Stimulated activated naive CD4-positive, alpha-beta T cell (primary cell): ENCODE measurements at regions not wholly inside any gene's neighbourhood (a gene's known extent, or its start where the extent isn't known, plus 50 kb on each side); places are given as distances from the start of the nearest gene placed in this dataset.
"Not testable (repeated sequence)": the region's sequence is repeated elsewhere in the genome, so short reads cannot be mapped to it uniquely, and the experiment has no call there.

ENCODE experiments used
- DNase-seq, 6 experiments: peaks; one replicate each; lab custom pipeline; 2025; lab: John Stamatoyannopoulos, UW

DNA sequence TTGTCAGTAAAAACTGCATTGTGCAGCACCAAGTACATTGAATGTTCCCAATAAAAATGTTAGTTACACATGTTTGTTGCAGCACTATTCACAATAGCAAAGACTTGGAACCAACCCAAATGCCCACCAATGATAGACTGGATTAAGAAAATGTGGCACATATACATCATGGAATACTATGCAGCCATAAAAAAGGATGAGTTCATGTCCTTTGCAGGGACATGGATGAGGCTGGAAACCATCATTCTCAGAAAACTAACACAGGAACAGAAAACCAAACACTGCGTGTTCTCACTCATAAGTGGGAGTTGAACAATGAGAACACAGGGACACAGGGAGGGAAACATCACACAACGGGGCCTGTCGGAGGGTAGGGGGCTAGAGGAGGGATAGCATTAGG lies 401.3 kb upstream of the NR5A2 start:
- not testable (repeated sequence) for DNase-seq

GRCh38 chr1:199629624-199630023 lies 397.9 kb upstream of the NR5A2 start:
- no peak for DNase-seq

DNA sequence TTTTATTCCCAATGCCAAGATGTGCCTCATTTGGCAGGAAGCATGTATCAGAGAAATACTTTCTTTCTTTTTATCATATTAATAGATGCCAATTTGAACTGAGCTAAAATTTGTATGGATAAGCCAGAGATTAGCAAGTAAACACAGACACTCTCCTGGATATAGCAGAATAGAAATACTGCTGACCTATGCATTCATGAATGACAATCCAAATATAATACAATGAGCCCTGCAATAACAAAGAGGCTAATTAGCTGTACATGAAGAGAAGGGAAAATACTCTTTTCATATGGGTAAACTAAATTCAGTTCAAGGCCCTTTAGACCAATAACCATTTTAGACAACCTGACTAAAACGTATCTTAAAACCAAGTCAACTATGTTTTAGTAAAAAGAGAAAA lies 388.1 kb upstream of the NR5A2 start:
- no peak for DNase-seq

DNA sequence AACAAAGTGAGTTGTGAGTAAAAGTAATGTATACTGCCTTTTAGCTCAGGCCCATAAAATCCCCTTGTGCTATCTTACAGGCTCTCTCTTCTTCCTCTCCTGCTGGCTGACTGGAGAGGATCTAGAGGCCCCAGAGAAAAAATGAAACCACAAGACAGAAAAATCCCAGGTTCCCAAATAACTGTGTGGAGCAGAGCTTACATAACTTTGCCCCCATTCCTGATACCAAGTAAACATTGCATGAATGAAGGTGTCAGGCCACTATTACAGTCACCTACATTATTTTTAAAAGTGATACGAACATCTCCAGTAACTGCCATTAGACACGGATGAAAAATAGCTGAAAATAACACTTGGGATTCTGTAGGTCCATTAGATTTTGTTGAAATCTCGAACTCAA lies 386.0 kb upstream of the NR5A2 start:
- no peak for DNase-seq

GRCh38 chr1:199644912-199645311 lies 382.6 kb upstream of the NR5A2 start:
- DNase-seq = no peak

- DNase-seq = no peak
Measured at GRCh38 chr1:199646761-199647160, 380.7 kb upstream of the NR5A2 start.

- no peak for DNase-seq
Measured at GRCh38 chr1:199657449-199657848, 370.1 kb upstream of the NR5A2 start.

DNA sequence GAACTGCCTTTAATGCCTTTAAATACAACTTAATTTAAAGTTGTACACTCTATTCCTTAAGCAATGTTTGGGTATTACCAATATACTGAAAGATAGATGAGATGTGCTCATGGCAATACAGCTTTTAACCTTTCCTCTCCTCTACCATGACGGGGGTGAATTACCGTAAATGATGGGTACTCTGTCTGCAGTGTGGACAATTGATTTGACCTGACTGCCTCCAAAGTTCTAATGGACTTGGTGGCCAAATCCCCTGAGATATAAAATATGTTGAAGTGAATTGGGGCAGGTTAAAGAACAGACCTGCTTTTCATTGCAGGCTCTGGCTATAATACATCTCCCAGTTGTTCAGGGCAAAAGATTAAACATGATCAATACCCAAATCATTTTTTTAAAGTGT lies 367.4 kb upstream of the NR5A2 start:
- DNase-seq = no peak

- DNase-seq = no peak
Measured at GRCh38 chr1:199665371-199665770, 362.1 kb upstream of the NR5A2 start.

GRCh38 chr1:199667089-199667488 lies 360.4 kb upstream of the NR5A2 start:
- DNase-seq = no peak

DNA sequence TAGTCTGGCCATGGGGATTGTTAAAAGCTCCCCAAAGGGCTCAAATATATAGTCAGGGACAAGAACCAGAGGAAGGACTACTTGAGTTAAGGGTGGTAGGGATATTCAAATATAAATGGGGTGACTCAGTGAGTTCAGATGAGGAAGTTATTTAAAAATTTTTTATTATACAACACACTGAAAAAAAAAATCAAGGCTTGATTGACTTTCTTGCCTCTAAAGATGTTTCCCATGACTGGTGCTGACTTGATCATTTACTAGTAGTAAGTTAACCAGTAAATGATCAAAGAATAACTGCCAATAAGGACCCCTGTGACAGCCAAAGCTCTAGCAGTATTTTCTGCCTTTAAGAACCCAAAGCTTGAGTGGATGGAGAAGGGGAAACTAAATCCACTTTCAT lies 357.6 kb upstream of the NR5A2 start:
- no peak for DNase-seq

- no peak for DNase-seq
Measured at GRCh38 chr1:199671684-199672083, 355.8 kb upstream of the NR5A2 start.

DNA sequence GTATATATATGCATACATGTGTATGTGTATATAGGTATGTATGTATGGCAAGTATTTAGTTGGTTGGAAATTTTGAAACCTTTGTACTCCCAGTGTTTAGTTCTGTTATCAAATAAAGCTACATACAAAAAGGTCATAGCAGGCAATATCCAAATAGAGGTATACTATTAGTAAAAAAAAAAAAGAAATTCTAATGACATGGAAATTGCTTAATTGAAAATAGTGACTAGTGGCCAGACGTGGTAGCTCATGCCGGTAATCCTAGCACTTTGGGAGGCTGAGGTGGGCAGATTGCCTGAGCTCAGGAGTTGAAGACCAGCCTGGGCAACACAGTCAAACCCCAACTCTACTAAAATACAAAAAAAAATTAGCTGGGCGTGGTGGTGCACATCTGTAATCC lies 351.6 kb upstream of the NR5A2 start:
- DNase-seq = no peak

GRCh38 chr1:199678771-199679170 lies 348.7 kb upstream of the NR5A2 start:
- DNase-seq = no peak

DNA sequence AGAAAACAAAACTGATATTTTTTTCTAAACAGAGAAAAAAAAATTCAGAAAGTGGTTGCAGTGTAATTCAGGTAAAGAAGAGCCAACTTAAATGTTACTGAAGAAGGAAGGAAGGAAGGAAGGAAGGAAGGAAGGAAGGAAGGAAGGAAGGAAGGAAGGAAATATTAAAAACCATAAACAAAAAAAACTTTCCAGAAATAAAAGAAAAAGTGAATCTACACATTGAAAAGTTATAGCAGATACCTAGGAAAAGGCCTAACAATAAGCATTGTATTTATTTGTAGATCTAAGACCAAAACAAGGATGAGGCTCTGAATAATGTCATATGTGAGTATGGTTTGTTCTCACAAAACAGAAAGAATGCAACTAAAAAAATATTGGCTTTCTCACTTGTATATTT lies 345.4 kb upstream of the NR5A2 start:
- no peak for DNase-seq

- peak in 3 of 6 experiments; percentile 6 to 34 (median 13) for DNase-seq
Measured at GRCh38 chr1:199684686-199685273, 342.7 kb upstream of the NR5A2 start.

DNA sequence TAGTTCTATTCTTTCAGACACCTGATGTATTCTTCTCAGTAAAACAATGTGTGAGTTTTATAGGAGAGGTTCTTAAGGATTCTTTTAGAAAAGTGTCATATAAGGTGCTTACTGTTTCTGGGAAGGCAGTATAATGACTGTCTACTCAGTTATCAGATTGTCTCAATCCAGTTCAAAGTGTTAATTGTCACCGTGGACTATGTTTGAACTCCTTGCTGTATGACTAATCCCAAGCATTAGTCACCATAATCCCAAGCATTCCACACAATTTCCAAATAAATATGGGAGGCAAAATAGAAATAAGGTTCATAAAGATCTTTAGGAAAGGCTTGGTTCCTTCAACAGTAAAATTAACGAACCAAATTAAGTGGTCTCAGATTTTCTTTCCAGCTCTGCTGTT lies 342.1 kb upstream of the NR5A2 start:
- no peak for DNase-seq

DNA sequence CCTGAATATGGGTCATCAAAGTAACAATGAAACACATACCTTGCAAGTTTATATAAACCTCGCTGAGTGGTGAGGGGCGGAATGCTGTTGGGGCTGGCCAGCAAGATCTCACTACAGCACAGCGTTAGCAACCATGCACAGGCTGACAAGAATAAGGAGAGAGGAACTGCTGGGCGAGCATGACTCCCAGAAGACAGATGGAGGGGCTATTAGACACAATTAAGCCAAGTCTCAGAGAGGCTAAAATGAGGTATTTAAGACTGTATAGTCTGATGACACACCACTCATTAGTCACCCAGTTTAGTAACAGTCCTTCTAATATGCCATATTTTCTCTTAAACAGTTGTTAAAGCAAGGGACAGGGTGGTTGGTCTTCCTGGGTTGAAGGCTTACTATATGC lies 340.2 kb upstream of the NR5A2 start:
- no peak for DNase-seq

GRCh38 chr1:199688133-199688676 lies 339.3 kb upstream of the NR5A2 start:
- DNase-seq = no peak

GRCh38 chr1:199688774-199689173 lies 338.7 kb upstream of the NR5A2 start:
- no peak for DNase-seq

DNA sequence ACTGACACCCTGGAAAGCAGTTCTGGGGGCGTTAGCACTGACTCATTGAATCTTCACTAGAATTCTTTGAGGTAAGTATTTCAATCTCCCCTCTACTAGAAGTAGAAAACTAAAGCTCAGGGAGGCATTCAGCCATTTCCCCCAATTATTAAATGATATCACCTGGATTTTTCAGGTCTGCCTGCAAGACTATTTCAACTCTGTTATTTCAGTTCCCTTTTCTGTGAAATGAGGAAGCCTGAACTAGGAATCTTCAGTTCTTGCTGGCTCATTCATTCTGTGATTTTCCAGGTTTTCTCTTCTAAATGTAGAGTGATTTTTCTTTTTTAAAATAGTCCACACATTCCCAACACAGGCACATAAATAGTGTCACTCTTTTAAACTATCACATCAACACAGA lies 337.0 kb upstream of the NR5A2 start:
- DNase-seq = no peak

GRCh38 chr1:199691540-199691939 lies 336.0 kb upstream of the NR5A2 start:
- DNase-seq = no peak

- no peak for DNase-seq
Measured at GRCh38 chr1:199693724-199694123, 333.8 kb upstream of the NR5A2 start.

DNA sequence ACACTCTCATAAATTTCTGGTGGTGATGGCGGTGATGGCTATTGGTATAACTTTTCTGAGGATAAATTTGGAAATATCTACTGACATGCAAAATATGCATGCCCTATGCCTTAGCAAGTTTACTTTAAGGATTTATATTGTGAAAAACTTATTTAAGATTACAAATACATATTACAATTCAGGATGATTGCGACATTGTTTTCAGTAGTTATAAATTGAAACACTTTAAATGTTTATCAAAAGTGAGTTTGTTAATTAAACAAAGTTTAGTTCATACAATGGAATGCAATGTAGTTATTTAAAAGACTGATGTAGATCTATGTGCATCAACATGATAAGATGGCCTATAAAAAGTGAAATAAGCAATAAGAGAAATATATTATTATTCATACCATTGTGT lies 331.3 kb upstream of the NR5A2 start:
- DNase-seq = no peak
